ENCODE measurements at regions not wholly inside any gene's neighbourhood (a gene's known extent, or its start where the extent isn't known, plus 50 kb on each side); places are given as distances from the start of the nearest gene placed in this dataset.
A peak's percentile ranks its signal among the peaks of the same experiment; 100 is the strongest.

DNA sequence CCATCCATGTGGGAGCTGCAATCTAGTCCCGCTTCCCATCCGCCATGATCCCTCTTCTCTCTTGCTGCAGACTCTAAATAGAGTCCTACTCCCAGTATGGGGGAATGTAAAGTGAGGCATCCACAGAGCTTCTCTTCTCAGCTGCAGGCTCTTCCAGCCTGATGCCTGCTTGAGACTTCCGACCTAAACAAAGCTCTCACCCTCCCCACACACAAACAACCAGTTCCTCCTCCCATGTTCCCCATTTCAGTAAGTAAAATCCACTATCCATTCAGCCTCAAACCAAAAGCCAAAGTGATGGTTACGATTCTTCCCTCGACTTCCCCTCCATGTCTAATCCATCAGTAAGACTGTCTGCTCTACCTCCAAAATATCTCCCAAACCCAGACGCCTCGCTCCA is 108.2 kb upstream of the NFE2L3 start:
- no peak overlapping the region for H3K27ac Mint-ChIP-seq (ENCODE audit: unreplicated experiment)
- no peaks in the 10 kb centered on the region for H3K4me1 Mint-ChIP-seq (ENCODE audit: unreplicated experiment)
- no peak overlapping the region for H3K4me3 Mint-ChIP-seq (ENCODE audit: unreplicated experiment)
- DNase-seq (ENCODE audit: extremely low spot score, unreplicated experiment) = no peak
- H3K9me3 Mint-ChIP-seq (ENCODE audit: unreplicated experiment) = no peaks in the 10 kb centered on the region
- TF ChIP-seq, protein P1, sequence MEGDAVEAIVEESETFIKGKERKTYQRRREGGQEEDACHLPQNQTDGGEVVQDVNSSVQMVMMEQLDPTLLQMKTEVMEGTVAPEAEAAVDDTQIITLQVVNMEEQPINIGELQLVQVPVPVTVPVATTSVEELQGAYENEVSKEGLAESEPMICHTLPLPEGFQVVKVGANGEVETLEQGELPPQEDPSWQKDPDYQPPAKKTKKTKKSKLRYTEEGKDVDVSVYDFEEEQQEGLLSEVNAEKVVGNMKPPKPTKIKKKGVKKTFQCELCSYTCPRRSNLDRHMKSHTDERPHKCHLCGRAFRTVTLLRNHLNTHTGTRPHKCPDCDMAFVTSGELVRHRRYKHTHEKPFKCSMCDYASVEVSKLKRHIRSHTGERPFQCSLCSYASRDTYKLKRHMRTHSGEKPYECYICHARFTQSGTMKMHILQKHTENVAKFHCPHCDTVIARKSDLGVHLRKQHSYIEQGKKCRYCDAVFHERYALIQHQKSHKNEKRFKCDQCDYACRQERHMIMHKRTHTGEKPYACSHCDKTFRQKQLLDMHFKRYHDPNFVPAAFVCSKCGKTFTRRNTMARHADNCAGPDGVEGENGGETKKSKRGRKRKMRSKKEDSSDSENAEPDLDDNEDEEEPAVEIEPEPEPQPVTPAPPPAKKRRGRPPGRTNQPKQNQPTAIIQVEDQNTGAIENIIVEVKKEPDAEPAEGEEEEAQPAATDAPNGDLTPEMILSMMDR (IDR thresholded peaks at IDR 0.05) = no peak
- H3K27me3 Mint-ChIP-seq (ENCODE audit: unreplicated experiment) = peaks cover 12% of the 10 kb centered on the region
- no peaks in the 10 kb centered on the region for H3K36me3 Mint-ChIP-seq (ENCODE audit: unreplicated experiment)

DNA sequence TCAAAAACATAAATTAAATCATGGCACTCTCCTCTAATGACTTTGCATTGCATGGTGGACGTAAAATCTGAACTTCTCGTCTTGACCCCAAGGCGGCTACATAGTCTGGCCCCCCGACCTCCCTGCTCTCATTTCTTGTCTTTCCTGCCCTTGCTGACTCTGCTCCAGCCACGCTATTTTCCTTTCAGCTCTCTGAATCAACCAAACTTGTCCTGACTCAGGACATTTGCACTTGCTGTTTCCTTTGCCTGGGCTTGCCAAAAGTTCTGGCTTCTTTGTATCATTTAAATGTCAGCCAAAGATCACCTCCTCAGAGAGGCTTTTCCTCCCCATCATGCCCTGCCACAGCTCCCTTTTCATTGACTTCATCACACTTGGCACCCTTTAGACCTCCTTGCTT is 107.7 kb upstream of the NFE2L3 start:
- Mint-ChIP-seq H3K36me3 (ENCODE audit: unreplicated experiment) (no peaks in the 10 kb centered on the region), H3K9me3 (ENCODE audit: unreplicated experiment) (no peaks in the 10 kb centered on the region), H3K4me1 (ENCODE audit: unreplicated experiment) (no peaks in the 10 kb centered on the region), H3K27ac (ENCODE audit: unreplicated experiment) (no peak overlapping the region), H3K4me3 (ENCODE audit: unreplicated experiment) (no peak overlapping the region), H3K27me3 (ENCODE audit: unreplicated experiment) (peaks cover 12% of the 10 kb centered on the region)
- DNase-seq (ENCODE audit: extremely low spot score, unreplicated experiment) = peak; percentile 57
- TF ChIP-seq, protein P1 (IDR thresholded peaks at IDR 0.05) = no peak

DNA sequence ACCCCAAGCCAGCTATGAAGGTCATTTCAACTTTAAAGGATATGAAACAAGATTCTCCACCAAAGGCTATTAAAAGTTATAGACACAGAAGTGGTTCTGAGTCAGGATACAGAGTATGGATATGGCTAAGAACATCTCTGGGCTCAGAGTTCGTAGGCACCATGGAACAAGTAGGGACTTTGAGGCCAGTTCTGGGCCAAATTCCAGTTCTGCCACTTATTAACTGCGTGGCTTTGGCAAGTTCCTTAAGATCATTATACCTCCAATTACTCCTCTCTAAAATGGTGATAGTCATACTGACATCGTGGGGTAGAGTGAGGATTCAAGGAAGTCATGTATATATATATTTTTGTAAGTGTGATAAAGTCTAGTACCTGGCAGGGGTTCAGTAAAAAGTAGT is 105.8 kb upstream of the NFE2L3 start:
- H3K27me3 Mint-ChIP-seq (ENCODE audit: unreplicated experiment) = peaks cover 19% of the 10 kb centered on the region
- H3K27ac Mint-ChIP-seq (ENCODE audit: unreplicated experiment) = no peak overlapping the region
- H3K36me3 Mint-ChIP-seq (ENCODE audit: unreplicated experiment) = no peaks in the 10 kb centered on the region
- TF ChIP-seq, protein P1 (IDR thresholded peaks at IDR 0.05) = no peak
- H3K4me1 Mint-ChIP-seq (ENCODE audit: unreplicated experiment) = no peaks in the 10 kb centered on the region
- DNase-seq (ENCODE audit: extremely low spot score, unreplicated experiment) = peak; percentile 6
- H3K9me3 Mint-ChIP-seq (ENCODE audit: unreplicated experiment) = no peaks in the 10 kb centered on the region
- no peak overlapping the region for H3K4me3 Mint-ChIP-seq (ENCODE audit: unreplicated experiment)

- Mint-ChIP-seq H3K36me3 (ENCODE audit: unreplicated experiment) (no peaks in the 10 kb centered on the region), H3K4me1 (ENCODE audit: unreplicated experiment) (no peaks in the 10 kb centered on the region)
- TF ChIP-seq, protein P1 (IDR thresholded peaks at IDR 0.05) = no peak
Observed at GRCh38 chr7:26046878-26047277, 105.1 kb upstream of the NFE2L3 start.

DNA sequence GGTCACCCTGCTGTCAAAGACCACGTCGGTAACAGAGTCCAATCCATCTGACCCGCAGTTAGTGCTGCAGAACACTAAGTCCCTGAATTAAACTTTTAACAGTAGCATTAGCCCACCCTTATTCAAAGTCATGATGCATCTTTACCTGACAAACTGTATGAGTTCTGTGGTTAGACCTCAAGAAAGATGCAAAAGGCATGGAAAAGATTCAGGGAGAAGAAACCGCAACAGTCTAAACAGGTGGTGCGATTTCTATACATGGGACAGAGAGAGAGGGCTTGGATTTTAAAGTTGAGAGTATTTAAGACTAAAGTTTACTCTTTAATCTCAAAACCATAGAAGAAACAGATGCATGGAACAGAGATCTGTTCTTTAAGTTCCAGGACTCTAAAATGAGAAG is 103.3 kb upstream of the NFE2L3 start:
- DNase-seq (ENCODE audit: extremely low spot score, unreplicated experiment) = no peak
- H3K27ac Mint-ChIP-seq (ENCODE audit: unreplicated experiment) = no peak overlapping the region
- TF ChIP-seq, protein P1 (IDR thresholded peaks at IDR 0.05) = no peak
- H3K27me3 Mint-ChIP-seq (ENCODE audit: unreplicated experiment) = peaks cover 14% of the 10 kb centered on the region
- H3K9me3 Mint-ChIP-seq (ENCODE audit: unreplicated experiment) = peaks cover 8% of the 10 kb centered on the region
- H3K4me3 Mint-ChIP-seq (ENCODE audit: unreplicated experiment) = no peak overlapping the region
- no peaks in the 10 kb centered on the region for H3K36me3 Mint-ChIP-seq (ENCODE audit: unreplicated experiment)
- H3K4me1 Mint-ChIP-seq (ENCODE audit: unreplicated experiment) = no peaks in the 10 kb centered on the region

More at GRCh38 chr7:26046878-26047277, 105.1 kb upstream of the NFE2L3 start:
- Mint-ChIP-seq H3K4me3 (ENCODE audit: unreplicated experiment) (no peak overlapping the region), H3K27me3 (ENCODE audit: unreplicated experiment) (peaks cover 17% of the 10 kb centered on the region), H3K27ac (ENCODE audit: unreplicated experiment) (no peak overlapping the region), H3K9me3 (ENCODE audit: unreplicated experiment) (peaks cover 7% of the 10 kb centered on the region)
- peak; percentile 5 for DNase-seq (ENCODE audit: extremely low spot score, unreplicated experiment)
